ENCODE measurements at regions not wholly inside any gene's neighbourhood (a gene's known extent, or its start where the extent isn't known, plus 50 kb on each side); places are given as distances from the start of the nearest gene placed in this dataset.

DNA sequence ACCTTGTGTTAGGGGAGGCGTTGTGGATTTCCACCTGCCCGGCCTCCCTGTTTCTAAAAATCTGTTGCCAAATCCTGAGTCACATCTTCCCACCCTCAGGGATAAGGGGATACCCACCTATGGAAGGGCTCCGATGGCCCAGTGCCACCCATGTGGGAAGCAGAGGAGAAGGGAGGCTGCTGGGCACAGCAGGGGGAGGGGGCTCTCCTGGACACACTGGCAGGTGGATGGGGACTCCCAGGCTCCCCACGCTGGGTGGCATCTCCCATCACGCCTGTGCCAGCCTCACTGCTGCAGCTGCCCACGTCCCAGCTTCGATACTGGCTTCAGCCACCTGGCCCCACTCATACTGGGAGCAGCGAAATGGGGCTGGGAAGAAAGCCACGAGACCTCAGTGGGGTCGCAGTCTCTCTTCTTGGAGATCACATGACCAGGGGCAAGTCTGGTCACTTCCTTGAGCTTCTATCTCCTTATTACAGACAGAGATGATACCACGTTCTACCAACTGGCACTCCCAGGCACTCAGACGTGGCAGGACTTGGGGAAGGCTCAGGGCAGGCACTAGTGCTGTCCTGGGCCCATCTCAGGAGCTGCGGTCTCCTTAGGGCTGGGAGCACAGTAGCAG is 72.2 kb downstream of the PITPNM2 start:
- no peak for DNase-seq
- no peak for ATAC-seq
- intact Hi-C loops (cut with micrococcal nuclease), result no loop called here

DNA sequence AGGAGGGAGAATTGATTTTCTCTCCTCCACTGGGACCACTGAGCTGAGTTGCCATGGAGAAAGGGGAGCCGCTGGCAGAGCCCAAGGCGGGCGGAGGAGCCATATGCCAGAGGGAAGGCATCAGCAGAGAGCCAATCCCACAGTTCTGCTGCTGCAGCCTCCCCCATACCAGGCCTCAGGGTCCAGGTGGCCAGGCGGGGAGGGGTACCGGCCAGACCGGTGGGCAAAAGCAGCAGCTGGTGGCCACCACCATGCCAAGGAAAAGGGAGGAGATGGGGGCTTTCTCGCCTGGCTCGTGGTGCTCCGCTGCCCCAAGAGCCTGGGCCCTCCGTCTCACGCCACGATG is 72.8 kb downstream of the PITPNM2 start:
- DNase-seq (no peak), ATAC-seq (no peak)
- intact Hi-C loops (cut with micrococcal nuclease), result no loop called here

DNA sequence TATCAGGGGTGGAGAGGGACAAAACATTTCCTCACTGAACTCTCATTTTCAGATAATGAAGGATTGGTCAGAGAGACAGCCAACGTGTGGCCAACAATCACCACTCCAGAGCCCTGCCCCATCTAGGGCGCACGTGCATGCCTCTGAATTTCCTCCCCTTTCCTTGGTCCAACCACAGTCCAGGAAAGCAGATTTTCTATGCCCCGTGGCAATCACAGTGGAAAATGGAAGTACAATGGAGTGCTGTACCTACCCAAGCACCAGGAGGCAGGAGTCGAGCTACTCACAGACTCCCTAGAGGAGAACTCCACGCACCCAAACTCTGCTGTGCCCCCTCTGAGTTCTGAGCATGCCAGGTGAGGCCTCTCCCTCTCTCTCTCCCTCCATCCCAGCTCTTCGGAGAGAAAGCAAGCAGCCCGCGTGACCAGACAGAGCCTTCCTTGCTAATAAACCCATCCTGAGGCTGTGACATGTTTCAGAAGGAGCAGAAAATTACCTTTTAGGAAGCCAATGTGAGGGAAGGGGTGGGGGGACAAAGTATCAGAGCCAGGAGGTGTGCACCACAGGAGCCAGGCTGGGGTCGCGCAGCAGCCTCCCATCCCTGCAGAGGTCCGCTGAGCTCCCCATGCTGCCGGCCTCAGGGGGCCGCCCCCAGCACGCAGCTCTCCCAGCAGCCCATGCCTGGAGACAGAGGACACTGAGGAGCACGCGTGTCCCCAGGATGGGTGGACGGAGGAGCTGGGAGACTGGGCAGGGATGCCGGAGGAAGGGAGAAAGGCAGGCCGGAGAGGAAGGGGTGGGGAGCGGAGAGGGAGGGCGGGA is 73.4 kb downstream of the PITPNM2 start:
- DNase-seq (no peak), ATAC-seq (peak; percentile 5)
- intact Hi-C loops (cut with micrococcal nuclease), result no loop called here

DNA sequence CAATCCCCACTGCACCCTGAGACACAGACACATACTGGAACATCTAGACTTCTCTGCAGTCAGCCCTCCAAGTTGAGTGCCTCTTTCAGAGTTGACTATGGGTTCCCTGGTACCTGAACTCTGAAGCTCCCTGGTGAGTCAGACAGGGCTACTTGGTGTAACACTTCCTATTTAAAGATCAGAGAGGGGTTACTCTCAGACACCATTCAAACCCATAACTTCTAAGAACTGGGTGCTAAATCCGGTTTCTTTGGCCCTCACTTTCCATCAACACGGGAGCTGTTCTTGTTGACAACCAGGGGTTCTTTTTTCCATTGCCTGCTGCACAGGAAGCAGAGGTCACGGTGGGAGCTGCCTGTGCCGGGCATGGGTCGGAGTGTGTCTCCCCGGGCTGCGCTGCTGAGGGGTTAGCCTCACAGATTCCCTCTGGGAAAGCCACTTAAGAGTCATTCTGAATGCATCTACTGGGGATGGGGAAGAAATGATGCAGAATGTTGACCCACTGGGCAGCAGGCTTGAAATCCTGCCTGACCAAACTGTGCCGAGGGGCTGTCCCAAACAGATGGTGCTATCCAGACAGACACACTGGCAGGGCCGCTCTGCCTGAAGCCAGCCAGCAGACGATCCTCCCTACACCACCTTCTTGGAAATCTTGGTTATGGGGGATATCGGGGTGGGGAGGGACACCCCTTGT is 74.1 kb downstream of the PITPNM2 start:
- intact Hi-C loops (cut with micrococcal nuclease), result no loop called here
- ATAC-seq, result peak; percentile 22
- DNase-seq, result no peak

DNA sequence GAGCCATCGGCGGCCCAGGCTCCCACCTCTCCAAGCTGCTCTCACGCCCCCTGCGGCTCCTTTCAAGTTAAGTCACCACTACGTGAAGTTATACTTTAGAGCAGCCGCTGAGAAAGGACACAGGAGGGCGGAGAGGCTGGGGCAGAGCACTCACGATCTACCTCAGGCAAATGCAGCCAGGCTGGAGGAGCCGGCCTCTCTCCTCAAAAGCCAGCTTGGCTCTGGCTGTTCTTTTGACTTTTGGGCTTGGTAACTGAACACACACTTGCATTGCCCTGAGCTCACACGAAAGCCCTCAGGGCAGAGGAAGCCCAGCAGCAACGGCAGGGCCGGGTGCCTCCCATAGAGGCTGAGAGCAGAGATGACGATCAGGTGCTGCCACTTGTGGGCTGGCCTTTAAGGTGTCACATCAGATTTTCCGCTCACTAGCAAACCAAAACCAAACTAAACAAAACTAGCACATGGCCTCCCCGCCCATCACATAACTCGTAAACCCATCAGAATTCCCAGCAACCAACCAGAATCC is 75.2 kb downstream of the PITPNM2 start:
- DNase-seq, result no peak
- peak; percentile 10 for ATAC-seq
- intact Hi-C loops (cut with micrococcal nuclease), result no loop called here

DNA sequence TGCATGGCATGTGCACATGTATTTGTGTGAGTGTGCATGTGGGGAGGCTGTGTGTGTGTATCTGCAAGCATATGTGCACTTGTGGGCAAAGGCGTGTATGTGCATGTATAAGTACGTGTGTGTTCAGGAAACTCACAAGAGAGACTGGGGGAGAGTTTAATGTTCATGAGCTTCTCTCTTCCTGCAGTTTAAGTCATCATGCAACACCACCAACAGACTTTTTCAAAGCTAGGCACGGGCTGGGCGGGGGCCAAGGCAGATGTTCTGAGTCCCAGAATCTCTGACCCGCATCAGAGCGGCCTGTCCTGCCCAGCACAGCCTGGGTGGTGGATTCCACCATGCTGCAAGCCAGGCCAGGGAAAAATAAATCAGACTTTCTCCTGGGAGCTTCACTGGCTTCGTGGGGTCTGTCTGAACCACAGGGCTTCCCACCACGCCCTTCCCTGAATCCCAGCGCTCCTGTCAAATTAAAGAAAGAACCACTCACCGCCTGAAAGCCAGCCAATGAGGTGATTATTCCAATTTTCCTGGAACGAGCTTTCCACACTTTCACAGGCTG is 75.7 kb downstream of the PITPNM2 start:
- no peak for ATAC-seq
- DNase-seq, result peak; percentile 58
- intact Hi-C loops (cut with micrococcal nuclease), result no loop called here

DNA sequence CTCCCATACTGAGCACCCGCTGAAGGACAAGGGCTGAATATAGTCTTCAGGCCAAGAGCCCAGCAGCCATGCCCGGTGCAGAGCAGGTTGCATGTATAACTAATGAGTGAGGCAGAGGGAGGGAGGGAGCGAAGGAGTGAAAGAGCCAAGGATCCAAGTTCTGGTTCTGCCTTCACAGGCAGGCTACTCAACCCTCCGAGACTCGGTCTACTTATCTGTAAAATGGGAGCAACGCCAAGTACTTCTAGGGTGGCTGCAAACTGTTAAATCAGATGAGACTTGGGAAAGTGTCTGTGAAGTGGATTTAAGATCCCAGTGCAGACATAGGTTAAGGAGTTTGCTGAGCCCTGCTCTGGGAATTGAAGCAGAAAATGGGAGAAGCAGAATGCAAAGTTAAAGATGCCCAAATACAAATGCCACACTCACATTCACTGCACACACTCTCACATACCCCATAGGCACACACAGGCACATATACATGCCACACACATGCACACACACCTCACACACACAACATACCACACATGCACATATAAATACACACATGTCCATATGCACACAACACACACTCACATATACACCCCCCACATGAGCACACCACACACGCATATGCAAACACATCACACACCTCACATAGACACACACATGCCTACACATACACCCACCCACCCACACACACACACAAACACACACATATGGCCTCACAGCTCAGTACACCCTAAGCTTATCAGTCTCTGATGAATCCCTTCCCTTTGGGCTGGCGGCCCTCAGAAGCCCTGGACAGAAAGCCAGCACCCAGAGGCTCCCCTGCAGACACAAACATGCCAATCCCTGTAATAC is 76.7 kb downstream of the PITPNM2 start:
- intact Hi-C loops (cut with micrococcal nuclease), result no loop called here

DNA sequence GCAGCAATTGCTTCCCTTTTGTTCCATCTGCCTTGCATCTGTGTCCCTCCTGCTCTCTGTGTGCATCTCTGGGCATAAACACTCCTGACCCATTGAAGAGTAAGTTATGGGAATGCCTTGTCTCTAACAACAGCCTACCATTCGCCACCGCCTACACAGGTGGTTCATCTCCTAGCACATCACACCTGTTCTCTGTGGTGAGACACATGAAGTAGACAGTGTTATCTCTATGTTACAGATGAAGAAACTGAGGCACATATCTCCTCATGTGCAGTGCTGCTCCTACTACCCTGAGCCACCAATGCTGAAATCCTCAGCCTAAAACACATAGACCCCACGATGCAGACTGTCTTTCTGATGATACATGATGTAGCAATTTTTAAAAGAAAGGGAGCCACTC is 77.6 kb downstream of the PITPNM2 start:
- ATAC-seq (no peak), DNase-seq (no peak)
- intact Hi-C loops (cut with micrococcal nuclease), result no loop called here

More for the DNA sequence above, 76.7 kb downstream of the PITPNM2 start:
- ATAC-seq (no peak), DNase-seq (no peak)

DNA sequence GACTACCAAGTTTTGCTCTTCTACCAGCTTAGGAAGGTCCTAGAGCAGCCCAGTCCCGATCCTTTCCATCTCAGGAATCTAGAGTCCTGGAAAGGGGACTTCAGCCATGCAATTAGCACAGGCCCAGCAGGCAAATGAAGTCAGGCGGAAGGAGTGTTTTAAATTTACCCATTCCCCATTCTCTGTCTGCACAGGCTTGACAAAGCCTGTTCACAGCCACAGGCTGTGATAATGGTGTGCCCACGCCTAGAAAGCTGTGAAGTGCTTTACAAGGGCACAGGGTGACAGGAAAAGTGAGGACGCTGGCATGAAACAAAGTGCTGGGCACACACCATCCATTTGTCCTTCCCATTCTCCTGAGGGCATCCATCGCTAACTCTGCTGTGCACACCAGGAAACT is 79.0 kb downstream of the PITPNM2 start:
- intact Hi-C loops (cut with micrococcal nuclease), result no loop called here
- DNase-seq (peak; percentile 56), ATAC-seq (peak; percentile 80)

DNA sequence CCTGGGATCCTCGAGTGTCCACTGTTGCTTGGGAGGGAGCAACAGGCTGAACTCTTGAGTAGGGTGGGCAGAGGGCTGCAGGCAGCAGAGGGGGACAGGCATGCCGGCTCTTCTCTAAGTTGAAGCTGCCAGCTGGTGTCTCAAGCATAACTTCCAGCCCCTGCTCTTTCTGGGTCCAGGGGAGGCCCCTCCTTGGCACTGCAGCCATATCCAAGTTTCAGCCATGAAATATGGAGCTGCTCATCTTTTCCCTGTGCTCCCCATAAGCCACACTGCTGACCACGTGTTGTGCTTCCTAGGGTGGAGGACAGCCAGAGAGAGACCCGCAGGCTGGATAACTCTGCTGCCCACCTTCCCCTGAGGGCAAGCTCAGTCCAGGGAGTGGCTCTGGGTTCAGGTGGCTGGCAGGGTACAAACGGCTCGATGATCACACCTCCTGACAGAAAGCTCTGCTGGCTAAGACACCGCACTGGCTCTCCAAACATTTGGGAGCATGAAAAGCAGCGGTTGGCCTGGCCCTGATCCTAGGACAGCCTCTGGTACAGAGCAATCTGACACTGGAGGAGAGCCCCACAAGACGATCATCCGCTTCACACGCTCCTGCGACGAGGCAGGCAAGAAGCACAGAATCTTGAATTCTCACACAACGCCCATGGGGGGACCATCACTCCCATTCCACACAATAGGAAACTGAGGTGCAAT is 79.6 kb downstream of the PITPNM2 start:
- intact Hi-C loops (cut with micrococcal nuclease), result no loop called here
- peak; percentile 77 for ATAC-seq

DNA sequence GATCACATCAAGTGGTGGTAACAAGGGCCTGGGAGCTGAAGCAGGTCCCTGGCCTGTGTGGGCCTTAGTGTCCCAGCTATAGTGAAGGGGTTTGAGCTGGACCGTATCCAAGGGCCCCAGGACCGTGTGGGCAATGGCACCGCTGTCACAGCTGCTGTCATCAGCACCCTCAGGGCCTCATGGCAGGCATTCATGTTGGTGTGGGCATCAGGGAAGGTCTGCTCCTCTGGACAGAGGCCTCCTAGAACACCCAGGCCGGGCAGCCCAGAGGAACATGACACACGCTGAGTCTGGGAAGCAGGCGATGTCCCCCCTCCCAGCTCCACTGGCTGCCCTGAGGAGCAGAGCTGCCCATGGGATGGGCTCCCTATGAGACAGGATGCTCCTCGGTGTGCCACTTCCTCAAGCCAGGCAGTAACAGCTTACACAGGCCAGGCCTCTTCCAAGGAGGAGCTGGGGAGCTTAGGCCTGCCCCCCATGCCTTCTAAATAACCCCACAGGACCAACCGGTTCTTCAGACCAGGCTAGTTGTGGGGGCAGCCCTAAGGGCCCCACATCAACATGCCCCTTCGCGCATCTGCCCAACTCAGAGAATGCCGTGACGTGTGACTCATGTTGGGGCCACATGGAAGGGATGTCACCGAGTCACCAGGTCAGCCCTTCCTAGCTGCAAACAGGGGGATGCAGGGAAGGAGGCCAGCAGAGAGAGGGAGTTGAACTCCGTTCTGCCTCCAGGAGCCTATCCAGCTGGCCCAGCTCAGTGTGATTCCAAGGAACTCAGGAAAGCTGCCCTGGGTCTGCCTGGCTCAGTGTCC is 80.4 kb downstream of the PITPNM2 start:
- ATAC-seq (no peak), DNase-seq (peak; percentile 32)
- intact Hi-C loops (cut with micrococcal nuclease), result no loop called here

More for the DNA sequence above, 79.6 kb downstream of the PITPNM2 start:
- DNase-seq, result peak; percentile 76

DNA sequence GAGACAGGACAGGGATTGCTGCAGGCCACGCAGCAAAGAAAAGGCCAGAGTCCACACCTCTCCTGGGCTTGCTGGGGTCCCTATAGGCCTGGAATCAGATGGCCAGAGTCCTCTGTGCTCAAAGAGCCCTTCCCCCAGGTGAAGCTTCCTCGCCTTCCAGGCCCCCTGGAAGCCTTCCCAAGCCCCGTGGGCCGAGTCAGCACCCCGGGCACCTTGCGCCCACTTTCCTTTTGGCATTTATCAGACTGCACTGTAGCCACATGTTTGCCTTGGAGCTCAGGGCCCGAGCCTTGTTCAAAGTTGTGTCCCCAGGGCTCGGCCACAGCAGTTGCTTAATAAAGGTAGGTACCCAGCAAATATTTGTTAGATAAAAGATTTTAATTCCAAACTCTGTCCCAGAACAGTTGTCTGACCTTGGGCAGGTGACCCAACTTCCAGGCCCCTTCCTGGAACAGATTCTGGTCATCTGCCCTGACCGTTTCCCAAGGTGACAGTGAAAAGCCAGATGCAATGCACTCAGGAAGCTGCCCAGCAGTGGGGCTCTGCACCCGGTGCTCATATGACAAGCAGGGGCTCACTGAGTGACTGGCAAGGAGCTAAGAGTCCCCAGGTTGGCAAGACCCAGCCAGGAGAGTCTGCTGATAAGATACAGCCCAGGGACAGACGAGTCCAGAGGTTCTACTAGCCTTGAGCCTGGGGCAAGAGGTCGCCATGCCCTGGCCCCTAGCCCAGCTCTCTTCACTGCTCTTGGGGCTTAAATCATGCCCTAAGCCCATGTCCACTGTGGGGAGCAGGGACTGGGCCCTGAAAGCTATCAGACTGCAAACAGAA is 81.2 kb downstream of the PITPNM2 start:
- ATAC-seq, result peak; percentile 11
- peak; percentile 55 for DNase-seq
- intact Hi-C loops (cut with micrococcal nuclease), result no loop called here

DNA sequence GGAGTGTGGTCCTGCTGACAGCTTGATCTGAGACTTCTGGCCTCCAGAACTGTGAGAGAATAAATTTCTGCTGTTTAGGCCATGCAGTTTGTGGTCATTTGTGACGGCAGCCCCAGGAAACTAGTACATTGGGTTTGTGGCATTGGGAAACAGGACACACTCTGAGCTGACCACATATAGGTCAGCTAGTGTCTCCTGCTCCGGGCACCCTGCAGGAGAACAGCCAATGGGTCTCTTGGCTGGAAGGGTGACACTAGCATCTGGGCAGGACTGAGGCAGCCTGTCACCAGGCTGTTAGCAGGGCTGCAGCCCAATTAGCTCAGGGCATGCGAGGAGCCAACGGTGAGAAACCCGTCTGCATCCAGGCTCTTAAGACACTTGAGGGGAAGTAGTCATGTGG is 83.2 kb downstream of the PITPNM2 start:
- intact Hi-C loops (cut with micrococcal nuclease), result no loop called here
- ATAC-seq (no peak), DNase-seq (peak; percentile 45)

DNA sequence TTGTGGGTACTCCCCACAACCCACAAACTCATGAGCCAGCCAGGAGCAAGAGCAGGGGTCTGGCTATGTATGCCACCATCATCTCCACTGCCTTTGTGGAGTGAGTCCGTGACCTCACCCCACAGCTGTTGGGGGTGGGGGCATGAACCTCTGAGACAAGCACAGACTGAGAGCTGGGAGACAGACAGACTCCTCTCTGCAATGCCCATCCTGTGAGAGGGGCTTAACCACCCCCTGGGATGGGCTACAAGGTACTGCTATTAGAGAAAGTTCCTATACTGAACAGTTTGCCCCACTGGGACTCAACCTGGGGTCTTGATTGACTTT is 84.5 kb downstream of the PITPNM2 start:
- intact Hi-C loops (cut with micrococcal nuclease), result no loop called here
- no peak for DNase-seq

DNA sequence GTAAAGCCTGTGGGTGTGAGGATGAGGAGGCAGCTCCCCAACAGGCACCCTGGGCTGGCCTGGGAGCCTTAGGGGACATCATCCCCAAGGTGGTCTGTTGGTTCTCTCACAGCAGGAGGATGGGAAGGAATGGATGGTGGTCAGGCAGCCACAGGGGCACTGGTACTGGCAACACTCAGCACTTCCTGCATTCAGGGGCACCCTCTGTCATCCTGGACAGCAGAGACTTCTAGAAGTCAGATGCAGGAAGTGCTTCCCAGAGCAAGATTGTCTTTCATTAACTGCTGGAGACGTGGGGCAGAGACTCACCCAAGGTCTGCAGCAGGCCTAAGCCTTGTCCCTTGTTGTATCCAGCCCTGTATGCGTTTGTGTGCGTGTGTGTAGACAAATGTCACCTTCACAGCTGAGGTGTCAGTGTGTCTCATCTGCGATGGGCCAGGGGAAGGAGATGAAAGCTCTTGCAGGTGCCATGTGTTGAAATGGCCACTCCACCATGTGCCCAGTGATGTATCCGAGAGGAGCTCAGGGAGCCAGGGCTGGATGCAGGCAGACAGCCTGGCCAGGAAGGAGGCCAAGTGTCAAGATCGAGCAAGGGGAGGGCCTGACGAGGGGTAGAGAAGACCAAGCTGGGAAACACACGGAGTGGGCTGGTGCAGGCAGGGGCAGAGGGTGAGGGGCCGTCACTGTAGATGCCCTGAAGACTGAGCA is 85.1 kb downstream of the PITPNM2 start:
- DNase-seq, result peak; percentile 44
- intact Hi-C loops (cut with micrococcal nuclease), result no loop called here
- ATAC-seq, result no peak

More for the DNA sequence above, 84.5 kb downstream of the PITPNM2 start:
- ATAC-seq, result no peak

DNA sequence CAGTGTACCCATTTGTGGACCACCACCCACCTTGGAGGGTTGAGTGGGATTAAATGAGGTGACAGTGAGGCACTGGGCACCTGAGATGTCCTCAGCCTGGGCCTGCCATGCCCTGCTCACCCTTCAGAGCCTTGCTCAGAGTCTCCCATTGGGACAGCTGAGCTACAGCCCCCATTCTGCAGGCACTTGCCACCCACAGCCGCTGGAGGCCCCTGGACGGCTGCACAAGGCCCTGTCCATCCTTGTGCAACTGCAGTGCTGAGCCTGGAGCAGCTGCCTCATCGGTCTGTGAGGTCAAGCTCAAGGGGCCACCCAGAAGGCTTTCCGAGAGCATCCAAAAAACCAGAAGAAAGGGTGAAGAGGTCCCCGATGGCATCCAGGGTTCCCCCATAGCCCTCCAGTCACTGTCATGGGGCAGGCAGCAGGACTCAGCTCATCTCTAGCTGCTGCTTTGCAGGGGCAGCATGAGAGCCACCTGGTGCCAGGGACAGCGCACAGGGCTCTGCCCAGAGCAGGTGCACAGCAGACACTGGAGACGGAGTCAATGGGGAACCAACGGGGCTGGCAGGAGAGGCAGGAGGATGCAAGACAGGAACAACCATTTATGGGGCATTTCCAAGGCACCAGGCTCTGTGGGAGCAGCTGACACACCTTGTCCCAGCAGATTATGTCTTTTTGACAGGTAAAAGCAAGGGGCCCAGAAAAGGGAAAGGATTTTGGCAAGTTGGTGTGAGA is 84.6 kb downstream of the ARL6IP4 start:
- no peak for DNase-seq
- peak; percentile 0 for ATAC-seq
- intact Hi-C loops (cut with micrococcal nuclease), result no loop called here
